Inflammatory macrophage (primary cell): ENCODE measurements at regions not wholly inside any gene's neighbourhood (a gene's known extent, or its start where the extent isn't known, plus 50 kb on each side); places are given as distances from the start of the nearest gene placed in this dataset.
"Not testable (repeated sequence)": the region's sequence is repeated elsewhere in the genome, so short reads cannot be mapped to it uniquely, and the experiment has no call there.

Experiments used
- DNase-seq, 2 donors: peaks; one replicate each; pipeline ENCODE4 v3.0.0-alpha.2; 2020 to 2022

DNA sequence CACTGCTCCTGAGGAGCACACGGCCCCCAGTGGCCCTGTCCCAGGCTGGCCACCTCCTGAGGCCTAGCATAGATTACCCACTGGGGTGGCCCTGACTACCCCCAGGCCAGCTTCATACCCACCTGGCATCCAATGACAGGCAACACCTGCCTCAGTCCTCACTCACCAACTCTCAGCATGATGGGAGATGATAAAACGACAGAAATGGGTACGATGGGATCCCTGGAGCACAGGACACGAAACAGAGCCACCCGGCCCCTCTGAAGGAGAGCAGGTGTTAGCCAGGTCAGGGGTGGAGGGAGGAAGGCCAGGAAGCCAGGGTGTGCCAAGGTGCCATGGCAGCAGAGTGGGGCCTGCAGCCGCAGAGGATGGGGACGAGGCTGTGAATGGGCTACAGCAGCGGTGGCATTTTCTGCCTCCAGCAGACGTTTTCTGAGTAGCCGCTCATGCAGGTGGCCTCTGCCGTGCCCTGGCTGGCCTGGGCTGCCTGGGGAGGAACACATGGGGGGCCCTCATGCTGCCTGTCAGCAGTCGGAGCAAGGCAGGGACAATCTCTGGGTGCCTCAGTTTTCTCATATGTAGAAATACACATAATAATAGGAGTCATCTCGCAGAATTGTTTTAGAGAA lies 50.2 kb upstream of the FGF3 start:
- no peak for DNase-seq

GRCh38 chr11:69870766-69871165 lies 51.5 kb upstream of the FGF3 start:
- peak; percentile 1 to 9 for DNase-seq

GRCh38 chr11:69873166-69874077 lies 54.2 kb upstream of the FGF3 start:
- no peak for DNase-seq

- no peak for DNase-seq
Observed at GRCh38 chr11:69874178-69874983, 55.2 kb upstream of the FGF3 start.

DNA sequence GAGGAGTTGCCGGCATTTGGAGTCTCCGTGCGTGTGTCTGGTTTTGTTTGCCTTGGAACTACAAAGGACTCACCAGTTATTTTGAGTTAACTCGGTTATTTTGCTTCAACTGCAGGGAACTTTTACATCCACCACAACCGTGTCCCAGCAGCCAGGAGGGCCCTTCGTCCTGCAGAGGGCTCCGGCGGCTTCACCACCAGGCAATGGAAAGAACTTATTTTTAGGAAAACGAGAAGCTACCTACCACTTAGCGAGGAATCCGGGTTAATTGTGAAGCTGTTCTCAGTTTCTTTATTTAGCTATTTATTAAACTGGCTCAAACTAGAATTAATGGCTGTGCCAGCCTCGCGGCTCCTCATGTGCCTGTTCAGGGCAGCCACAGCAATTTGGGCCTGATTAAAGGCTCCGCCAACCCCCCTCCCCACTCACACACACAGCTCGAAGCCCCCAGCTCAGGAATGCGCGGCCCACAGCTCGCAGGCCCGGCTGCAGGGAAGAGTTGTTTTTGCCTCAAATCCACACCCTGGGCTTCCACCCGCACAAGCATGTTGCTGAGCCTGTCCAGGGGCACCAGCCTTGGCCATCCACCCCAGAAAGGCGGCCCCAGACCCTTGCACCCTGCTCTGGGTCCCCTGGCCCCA lies 55.9 kb upstream of the FGF3 start:
- DNase-seq, result no peak

DNA sequence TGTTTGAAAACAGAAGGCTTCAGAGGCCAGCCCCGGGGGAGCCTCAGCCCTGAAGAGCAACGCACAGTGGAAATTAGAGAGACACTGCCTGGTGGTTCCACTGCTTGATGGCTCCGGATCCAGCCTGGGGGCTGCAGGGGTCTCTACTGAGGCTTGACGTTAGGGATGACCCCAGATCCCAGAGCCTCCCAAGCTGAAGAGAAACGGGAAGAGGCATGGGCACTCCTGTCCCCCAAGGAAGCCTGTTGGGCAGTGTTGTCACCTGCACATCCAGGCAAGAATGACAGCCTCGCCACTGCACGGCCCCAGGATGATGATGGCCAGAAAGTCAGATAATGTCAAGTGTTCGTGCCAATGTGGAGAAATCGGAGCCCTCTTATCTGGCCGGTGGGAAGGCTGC lies 56.8 kb upstream of the FGF3 start:
- no peak for DNase-seq

GRCh38 chr11:69877235-69877634 lies 58.0 kb upstream of the FGF3 start:
- DNase-seq, result no peak

- DNase-seq, result not testable (repeated sequence)
Observed at GRCh38 chr11:69877704-69878103, 58.5 kb upstream of the FGF3 start.

- no peak for DNase-seq
Observed at GRCh38 chr11:69878144-69878883, 59.1 kb upstream of the FGF3 start.

DNA sequence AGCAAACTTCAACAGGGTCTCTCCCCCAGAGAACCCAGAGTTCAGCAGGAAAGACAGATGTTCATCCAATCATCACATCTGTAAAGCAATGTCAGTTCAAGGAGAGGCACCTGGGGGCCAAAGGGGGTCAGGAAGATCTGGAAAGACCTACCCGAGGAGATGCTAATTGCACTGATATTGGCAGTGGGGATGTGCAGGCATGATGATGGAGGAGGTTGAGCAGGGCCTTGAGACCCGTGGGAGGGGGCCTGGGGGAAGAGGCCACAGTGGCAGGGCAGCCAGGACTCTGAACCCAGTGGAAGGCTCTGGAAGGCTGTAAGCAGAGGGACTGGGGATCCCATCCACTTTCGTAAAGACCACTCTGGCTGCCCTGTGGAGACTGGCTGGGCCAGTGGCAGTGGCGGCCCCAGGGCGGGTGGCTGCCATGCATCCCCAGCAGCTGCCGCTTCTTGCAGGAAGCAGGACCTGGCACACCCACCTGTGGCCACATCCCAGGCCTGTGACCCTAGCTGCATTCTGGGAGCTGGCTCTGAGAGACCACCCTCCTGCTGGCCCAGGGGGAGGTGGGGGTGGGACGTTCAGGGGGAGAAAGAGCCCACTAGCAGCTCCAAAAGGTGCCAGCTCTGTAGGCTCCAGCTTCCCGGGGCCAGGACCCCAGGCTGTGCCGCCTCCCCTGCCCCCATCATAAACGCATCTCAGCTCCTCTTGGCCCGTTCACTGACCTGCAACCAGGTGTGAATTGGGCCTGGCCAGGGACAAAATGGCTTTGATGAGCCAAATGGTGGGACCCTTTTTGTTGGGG lies 59.9 kb upstream of the FGF3 start:
- DNase-seq, result no peak

- no peak for DNase-seq
Observed at GRCh38 chr11:69879729-69880005, 60.5 kb upstream of the FGF3 start.

GRCh38 chr11:69880041-69880825 lies 61.0 kb upstream of the FGF3 start:
- no peak for DNase-seq

DNA sequence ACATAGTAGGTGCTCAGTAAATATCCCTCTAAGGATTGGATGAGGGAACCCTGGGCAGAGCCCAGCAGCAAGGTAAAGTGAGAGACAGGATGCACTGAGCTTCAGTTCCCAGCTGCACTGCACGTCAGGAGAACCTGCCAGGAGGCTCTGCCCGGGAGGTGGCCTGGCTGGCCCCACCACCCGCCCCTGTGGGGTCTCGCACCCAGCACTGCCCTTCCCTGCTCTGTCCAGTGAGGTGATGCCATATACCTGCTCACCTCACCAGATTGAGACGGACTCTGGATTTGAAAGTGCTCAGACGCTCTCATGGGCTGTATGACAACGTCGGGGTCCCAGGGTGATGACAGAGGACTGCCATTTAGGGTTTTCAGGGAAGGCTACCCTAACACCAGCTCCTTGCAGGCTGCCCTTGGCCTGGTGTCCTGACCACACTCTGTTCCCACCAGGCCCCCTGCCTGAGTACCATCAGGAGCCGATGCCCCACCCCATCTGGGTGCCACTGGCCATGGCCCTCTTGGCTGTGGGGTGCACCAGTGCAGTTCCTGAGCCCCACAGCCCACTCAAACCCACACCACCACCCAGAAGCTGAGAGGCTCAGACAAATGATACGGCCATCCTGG lies 61.7 kb upstream of the FGF3 start:
- DNase-seq, result no peak

DNA sequence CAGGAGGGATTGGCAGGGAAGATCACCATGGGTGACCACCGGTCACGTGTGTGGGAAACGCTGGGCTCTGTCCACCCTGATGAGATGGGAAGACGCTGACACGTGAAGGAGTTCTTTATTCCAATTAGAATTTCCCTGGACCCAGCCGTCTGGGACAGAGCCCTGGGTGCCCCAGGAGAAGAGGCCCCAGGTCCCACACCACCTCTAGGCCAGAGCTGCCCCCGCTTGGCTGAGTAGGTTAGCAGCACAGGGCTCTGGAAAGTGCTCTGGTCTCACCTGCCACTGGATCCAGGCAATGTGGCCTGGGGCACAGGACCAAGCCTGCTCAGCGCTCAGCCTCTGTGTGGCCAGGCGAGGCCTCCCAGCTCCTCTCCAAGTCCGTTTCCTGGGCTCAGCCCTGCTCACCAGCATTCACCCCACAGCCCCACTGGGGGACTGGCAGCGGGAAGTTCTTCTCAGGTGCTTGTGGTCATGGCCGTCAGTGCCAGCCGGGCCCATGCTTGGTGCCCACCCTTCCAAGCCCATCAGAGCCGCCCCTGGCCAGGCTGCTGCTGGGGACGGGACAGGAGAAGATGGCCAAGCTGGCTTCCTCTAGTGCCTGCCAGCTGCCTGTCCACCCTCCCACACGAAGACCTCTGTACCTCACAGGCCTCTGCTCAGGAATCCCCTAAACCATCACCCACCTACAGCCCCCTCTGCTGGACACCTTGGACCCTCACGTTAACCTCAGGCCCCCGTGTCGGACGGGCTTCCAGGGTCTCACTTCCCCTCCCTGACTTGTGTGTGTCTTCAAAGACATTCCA lies 62.5 kb upstream of the FGF3 start:
- no peak for DNase-seq

GRCh38 chr11:69882270-69882608 lies 63.0 kb upstream of the FGF3 start:
- DNase-seq, result no peak

- DNase-seq, result no peak
Observed at GRCh38 chr11:69883292-69884255, 64.4 kb upstream of the FGF3 start.

- no peak for DNase-seq
Observed at GRCh38 chr11:69884286-69884685, 65.1 kb upstream of the FGF3 start.

DNA sequence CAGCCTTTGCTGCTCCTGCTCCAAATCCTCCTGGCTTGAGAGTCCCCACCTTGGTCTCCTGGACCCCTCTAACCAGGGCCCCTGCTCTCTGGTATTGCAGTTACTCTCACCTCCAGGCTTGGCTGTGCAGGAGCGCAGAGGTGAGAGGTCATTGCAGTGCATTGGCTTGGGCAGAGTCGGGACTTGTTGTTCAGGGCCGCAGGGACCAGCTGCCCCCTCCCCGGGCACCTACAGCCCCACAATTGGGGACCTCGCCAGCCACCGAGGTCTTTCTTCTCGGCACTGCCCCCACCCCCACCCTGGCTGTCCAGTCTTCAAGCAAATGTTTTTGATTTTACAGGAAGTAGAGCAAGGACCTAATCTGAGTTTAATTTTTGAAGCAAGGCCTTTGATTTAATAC lies 65.5 kb upstream of the FGF3 start:
- DNase-seq, result no peak
